Glomerular visceral epithelial cell (primary cell): ENCODE measurements at regions not wholly inside any gene's neighbourhood (a gene's known extent, or its start where the extent isn't known, plus 50 kb on each side); places are given as distances from the start of the nearest gene placed in this dataset.
"Not testable (repeated sequence)": the region's sequence is repeated elsewhere in the genome, so short reads cannot be mapped to it uniquely, and the experiment has no call there.

Experiments
- DNase-seq: peaks from one replicate; pipeline ENCODE4 v3.0.0-alpha.2; 2016; ENCODE audit errors: extremely low spot score

DNA sequence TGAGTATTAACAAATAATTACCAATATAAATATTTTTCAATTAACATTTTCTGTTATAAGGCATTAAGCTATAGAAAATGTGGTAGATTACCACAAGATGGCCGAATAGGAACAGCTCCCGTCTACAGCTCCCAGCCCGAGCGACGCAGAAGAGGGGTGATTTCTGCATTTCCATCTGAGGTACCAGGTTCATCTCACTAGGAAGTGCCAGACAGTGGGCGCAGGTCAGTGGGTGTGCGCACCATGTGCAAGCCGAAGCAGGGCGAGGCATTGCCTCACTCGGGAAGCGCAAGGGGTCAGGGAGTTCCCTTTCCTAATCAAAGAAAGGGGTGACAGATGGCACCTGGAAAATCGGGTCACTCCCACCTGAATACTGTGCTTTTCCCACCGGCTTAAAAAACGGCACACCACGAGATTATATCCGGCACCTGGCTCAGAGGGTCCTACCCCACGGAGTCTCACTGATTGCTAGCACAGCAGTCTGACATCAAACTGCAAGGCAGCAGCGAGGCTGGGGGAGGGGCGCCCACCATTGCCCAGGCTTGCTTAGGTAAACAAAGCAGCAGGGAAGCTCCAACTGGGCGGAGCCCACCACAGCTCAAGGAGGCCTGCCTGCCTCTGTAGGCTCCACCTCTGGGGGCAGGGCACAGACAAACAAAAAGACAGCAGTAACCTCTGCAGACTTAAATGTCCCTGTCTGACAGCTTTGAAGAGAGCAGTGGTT is 808.4 kb downstream of the FSCB start:
- DNase-seq = not testable (repeated sequence)

DNA sequence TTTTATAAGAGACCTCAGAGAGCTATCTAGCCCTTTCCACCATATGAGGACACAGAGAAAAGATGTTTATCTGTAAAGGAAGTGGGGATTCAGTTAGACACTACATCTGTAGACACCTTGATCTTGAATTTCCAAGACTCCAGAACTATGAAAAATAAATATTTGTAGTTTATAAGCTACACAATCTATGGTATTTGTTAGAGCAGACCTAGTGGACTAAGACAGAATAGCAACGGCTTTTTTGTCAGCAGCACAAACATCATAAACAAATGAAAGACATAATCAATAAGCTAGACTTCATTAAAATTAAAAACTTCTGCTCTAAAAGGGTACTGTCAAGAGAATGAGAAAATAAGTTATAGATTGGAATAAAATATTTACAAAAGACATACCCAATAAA is 810.1 kb downstream of the FSCB start:
- no peak for DNase-seq

DNA sequence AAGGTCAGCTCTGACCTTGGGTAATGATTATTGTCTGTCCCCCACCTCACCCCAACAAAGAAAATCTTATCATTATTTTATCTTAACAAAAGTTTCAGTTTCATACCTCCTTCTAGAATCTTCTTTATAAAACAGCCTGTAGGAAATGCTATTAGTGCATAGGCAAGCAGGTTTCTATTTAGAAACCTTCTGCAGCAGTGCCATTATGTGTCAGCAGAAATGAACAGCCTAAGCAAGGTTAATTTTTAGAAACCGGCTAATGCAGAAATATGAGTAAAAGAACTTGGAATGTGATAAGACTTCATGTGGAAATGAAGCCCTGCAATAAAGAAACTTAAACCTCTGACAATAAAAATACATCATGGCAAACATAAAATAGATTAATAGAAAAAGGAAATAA is 814.4 kb downstream of the FSCB start:
- no peak for DNase-seq

DNA sequence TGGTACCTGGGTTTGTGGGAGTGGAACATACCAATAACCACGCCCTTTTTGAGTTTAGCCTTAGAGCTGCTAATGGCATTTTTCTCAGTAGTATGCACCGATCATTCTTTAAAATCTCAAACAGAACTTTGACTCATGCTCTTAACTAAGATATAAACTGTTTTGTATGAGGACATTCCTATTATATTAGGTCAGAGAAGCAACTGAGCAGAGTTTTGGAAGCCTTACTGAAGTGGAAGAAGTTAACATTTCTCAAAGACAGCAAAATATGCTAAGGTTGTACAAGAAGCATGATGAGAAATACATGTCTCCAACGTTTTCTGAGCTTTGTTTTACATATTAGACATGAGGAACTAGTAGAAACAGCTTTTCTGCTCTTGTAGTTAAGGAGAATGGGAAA is 819.2 kb downstream of the FSCB start:
- peak; percentile 22 for DNase-seq

DNA sequence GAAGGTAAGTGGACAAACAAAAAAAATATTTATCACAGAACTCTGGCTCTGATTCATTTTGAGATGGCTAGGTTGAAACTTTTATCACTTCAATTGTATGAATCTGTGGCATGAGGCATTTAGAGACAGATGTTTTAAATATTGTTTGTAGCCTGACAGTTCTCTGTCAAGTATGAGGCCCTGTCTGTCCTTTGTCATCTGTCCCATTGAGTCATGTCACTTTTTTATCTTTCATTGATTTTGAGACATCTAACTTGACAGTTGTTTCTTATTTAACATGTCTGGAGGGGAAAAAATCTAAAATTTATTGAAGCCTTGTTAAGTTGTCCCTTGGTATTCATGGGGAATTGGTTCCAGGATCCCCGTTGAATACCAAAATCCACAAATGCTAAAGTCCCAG is 829.5 kb downstream of the FSCB start:
- no peak for DNase-seq

DNA sequence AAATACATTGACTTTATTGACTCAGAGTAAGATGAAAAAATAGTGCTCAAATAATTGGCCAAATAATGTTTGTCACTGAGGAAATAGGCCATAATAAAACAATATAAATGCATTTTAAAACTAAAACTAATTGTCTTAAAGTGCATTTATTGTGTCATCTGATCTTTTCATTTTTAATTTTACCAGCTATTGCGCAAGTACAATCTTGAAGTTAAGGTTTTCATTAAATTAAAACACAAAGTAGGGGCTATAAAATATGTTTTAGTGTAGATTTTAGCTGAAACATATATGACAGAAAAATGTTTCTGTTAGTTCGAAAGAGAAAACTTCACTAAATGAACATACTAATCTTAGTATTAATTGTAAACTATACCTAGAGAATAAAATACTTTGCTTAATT is 832.8 kb downstream of the FSCB start:
- DNase-seq = no peak

DNA sequence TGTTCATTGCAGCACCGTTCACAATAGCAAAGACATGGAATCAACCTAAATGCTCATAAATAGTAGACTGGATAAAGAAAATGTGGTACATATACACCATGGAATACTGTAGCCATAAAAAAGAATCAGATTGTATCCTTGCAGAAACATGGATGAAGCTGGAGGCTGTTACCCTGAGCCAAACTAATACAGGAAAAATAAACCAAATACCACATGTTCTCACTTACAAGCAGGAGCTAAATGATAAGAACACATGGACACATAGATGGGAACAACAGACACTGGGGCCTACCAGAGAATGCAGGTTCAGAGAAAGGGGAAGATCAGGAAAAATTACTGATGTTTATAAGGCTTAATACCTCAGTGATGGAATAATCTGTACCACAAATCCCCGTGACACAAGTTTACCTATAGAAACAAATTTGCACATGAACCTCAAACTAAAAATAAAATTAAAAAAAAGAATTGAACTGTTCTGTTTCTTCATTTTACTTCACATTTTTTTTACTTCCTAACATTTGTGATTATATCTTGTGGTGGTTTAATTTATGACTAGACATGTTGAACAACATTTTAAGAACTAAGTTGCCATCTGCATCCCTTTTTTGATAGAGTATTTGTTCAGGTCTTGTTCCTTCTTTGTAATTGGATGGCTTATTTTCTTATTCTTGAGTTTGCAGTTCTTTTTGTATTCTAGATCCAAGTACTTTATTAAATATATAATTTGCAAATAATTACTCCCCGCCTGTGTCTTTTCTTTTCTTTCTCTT is 835.2 kb downstream of the FSCB start:
- DNase-seq = no peak

DNA sequence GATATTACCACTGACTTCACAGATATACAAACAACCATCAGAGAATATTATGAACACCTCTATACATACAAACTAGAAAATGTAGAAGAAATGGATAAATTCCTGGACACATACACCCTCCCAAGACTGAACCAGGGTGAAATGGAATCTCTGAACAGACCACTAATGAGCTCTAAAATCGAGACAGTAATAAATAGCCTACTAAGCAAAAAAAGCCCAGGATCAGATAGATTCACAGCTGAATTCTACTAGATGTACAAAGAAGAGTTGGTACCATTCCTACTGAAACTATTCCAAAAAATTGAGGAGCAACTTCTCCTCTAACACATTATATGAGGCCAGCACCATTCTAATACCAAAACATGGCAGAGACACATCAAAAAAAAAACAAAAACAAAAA is 837.7 kb downstream of the FSCB start:
- no peak for DNase-seq

DNA sequence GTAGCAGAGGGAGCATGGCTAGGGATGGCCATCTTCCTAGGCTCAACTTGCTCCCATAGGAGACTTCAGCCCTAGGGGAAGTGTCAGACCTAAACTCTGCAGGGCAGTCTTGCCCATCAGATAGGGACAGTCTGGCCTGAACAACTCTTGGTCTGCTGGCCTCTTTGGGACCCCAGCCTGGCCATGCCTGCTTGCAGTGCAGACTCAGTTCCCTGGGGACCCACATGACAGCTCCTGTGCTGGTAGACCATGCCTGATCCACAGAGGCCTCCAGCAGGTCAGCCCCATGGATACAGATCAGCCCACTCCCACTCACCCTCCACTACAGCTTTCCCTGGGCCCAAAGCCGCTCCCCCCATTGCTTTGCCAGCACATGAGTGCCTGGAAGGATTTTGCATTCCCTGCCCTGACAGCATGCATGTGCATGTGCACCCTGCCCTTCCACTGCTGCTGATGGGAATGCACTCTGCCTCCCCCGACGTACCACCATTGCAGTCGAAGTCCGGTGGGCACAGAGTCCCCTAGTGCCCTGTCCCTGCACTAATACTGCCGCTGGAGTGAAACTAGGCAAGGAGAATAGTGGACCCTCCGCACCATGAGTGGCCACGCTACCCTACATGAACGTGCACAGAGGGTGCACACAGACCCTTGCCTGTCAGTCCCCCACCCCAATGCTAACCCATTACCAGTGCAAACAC is 841.4 kb downstream of the FSCB start:
- DNase-seq = no peak

DNA sequence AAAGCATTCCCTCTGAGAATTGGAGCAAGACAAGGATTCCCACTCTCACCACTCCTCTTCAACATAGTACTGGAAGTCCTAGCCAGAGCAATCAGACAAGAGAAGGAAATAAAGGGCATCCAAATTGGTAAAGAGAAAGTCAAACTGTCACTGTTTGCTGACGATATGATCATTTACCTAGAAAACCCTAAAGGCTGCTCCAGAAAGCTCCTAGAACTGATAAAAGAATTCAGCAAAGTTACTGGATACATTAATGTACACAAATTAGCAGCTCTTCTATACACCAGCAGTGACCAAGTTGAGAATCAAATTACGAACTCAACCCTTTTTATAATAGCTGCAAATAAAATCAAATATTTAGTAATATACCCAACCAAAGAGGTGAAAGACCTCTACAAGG is 851.9 kb downstream of the FSCB start:
- not testable (repeated sequence) for DNase-seq

DNA sequence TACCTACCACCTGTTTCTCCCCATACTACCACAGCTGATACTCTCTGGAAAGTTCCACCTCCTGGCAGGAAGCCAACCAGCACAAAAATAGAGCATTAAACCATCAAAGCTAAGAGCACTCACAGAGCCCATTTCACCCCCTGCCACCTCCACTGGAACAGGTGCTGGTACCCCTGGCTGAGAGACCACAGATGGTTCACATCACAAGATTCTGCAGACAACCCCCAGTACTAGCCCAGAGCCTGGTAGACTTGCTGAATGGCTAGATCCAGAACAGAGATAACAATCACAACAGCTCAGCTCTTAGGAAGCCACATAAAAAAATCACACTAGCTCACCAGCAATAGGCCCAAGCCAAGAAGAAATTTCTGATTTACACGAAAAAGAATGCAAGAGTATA is 855.2 kb downstream of the FSCB start:
- no peak for DNase-seq

DNA sequence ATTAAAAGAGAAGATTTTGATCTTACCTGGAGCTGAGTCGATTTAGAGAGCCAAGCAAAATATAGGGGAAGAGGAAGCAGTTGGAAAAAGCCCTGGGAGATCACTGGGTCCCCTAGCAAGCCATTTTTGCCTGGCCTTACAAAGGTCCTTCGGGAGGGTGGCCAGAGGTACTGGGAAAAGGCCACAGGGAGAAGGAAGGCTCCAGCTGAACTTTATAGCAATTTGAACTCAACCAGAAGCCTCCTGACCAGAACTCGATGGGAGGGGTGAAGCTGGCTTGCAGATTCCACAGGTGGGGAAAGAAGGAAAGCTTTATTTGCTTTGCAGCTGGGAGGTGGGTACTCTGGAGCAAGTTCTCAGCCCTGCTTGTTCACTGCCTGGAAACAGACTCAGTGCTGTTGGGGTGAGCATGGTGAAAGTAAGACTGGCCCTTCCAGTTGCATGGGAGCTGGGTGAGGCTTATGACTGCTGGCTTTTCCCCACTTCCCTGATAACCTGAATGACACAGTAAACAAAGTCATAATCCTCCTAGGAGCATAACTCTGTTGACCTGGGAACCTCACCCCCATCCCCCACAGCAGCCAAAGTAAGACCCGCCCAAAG is 855.8 kb downstream of the FSCB start:
- DNase-seq = no peak

DNA sequence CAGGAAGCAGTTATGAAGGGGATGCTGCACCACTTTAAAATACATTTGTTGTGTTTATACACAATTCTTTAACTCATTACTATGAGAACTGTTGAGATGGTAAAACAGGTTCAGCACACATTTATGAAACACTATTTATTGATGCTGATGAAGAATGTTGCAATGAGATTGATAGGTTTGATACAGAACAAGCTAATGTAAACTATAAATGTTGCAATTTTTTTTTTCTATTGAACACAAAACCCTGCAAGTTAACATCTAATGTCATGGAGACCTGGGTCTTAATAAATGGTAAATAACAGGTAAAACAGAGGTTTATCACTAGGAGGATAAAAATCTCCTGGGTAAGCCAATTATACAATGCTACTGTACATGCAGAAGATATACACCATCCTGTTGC is 857.6 kb downstream of the FSCB start:
- DNase-seq = no peak

DNA sequence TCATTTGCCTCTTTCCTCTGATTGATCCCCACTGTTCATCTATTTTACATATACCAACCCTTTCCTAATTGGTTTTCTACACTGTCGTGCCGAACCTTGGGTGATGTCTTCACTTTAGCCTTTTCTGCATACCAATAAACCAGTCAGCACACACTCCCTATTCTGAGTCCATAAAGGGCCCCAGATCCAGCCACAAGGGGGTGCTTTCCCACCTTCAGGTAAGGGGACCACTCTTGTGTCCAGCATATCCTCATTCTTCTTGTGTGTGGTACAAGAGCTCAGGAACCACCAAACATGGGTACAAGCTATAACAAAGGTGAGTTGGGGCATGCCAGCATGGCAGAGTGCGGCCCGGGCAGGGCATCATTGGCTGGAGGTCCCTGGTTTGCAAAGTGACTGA is 859.8 kb downstream of the FSCB start:
- DNase-seq = no peak

DNA sequence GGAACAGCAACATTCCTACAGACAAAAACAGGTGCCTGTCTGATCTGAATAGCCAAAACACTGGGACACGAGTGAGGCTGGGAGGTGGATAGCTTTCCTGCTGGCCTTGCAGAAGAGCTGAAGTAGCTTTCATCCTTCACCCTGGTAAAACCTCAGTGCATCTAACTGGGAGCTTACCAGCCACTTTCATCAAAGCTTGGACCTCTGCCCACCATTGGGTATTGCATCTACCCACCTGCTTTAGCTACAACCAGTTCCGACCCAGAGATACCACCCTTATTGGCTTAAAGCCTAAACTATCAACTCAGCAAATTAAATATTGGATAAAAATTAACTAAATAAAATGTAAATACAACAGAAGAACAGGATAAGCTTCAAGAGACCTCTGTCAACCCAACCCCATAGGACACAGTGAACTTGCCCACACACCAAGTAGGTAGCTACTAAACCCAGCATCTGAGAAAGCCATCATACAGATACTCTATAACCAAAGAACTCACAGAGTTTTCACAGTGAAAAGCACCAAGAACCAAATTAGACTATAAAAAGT is 866.3 kb downstream of the FSCB start:
- no peak for DNase-seq

DNA sequence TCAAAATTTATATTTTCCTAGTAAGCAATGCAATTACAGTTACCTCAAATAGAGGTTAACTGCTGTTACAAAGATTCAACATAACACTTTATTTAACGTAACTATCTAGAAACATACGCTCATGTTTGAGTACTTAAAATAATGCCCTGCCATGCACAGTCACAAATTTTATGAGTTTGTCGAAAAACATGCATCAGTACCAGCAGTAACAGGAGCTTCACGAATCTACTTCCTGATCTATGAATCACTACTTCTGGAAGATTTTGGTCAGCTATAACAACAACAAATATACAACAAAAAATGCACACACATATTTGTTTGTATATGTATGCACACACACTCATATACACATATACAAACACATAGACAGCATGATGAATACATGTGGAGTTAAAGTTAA is 881.8 kb downstream of the FSCB start:
- no peak for DNase-seq

DNA sequence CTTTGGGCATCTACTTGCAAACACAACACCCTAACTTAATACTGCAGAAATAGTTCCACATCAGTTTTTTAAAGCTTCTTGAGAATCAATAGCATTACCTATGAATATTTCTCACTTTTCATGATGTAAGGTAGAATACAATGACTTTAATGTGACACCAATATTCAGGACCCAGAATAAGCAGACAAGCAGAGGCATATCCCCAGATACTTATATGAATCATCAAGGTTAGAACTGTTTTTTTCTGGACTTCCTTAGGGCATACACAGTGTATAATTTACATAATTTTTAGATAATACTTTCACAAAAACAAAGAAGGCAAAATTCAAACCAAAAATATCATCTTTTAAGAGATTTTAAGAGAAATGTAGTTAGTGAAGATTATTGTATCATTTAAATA is 885.8 kb downstream of the FSCB start:
- DNase-seq = peak; percentile 3

DNA sequence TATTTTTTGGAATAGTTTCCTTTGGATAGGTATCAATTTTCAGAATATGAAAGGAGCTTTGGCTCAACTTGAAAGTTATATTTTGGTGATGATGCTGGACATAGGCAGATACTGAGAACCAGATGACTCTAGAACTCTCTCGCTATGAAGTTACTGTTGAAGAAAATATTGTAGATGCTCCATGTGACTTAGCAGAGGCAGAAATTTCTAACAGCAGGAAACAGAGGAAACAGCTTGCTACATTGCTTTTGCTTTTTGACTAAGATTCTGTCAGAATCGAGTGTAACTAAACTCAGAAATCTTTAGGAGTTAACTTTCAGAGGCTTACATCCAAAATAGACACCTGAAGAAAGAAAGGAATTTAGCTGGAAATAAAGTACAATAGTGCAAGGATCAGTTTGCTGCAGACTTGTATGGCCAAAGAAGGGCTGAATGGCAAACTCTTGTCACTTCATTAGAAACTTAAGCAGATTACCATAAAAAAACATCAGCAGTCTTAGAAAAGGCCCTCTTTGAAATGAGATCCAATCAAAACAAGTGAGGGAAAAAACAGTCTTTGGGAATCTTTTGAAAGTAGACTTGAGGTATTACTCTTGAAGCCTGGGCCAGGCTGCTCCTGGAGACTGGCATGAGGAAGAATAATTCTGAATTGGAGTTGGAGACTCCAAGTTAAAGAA is 911.8 kb downstream of the FSCB start:
- DNase-seq = no peak

DNA sequence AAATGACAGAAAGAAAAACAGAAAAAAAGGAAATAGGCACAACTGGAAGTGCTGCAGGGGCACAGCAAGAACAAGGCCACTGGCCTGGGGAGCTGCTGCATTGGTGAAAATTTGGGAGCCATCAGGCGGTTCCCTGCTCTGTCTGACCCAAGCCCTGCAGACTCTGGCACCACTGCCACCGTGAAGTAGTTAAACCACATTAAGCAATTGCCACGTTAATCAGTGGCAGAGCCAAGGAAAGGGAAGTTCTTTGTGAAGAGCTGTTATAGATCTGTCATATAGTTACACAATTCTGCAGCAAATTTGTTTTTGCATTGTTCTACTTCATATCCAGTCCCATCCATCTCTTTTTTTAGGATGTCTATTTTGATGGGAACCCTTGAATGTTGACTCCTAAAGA is 915.3 kb downstream of the FSCB start:
- DNase-seq = no peak

DNA sequence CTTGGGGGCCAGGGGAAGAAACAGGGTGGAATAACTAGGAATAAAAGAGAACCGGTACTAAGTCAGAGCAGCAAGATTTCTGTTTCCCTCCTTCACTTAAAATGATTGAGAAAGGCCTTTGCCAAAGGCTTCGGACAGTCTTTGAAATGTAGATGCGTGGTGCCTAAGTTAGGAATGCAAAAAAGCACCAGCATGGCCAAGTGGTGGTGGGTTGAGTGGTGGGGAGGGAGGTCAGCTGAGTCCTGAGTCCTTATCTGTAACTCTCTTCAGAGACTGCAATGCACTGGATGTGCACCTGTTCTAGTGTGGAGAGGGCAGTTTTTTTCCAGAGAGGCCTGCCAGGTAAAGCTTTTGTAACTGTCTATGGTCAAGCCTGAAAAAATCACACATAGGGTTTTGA is 919.9 kb downstream of the FSCB start:
- no peak for DNase-seq

DNA sequence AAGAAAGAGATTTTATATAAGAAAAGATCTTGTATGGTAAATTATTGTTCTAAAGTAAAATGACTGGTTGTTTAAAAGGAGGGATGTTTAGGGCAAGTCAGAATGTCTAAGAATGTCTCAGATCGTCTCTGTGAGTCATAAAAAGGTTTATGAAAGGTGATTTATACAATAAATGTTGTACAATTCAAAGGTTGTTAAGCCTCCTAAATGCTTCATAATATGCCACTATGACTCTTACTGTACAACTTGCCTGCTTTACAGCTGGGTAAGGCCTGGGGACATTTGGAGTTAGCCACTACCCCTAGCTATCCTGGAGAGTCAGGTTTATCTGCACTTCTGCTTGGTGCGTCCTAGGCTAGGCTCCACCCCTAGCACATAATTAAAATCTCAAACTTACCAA is 927.4 kb downstream of the FSCB start:
- no peak for DNase-seq

DNA sequence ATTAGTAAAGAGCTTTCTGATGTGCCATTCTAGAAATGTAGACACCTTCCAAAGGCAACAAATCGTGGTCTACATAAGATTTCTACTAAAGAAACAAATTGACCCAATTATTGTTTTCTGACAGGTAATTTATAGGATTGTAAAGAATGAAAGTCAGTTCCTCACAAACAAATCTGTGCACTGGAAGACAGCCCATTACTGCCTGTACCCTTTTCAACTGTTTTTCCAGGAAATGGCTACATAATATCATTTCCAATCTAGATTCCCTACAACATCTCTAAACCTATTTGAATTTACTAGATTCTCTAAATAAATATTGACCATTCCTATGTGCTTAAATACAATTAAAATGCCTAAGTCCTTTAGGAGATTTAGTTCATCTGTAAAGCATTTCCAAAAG is 939.1 kb downstream of the FSCB start:
- DNase-seq = no peak
